ENCODE measurements at regions not wholly inside any gene's neighbourhood (a gene's known extent, or its start where the extent isn't known, plus 50 kb on each side); places are given as distances from the start of the nearest gene placed in this dataset.

DNA sequence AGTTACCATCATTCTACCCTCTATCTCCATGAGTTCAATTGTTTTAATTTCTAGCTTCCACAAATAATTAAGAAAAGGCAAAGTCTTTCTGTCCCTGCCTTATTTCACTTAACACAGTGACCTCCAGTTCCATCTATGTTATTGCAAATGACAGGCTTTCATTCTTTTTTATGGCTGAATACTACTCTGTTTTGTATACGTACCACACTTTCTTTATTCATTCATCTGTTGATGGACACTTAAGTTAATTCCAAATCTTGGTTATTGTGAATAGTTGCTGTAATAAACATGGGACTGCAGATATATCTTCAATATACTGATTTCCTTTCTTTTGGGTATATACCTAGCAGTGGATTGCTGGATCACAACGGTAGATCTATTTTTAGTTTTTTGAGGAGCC is 314.1 kb downstream of the SV2B start:
- TF ChIP-seq EZH2 (IDR thresholded peaks at IDR 0.05; ENCODE audit: borderline replicate concordance, low read length) = no peak
- TF ChIP-seq, protein P1, sequence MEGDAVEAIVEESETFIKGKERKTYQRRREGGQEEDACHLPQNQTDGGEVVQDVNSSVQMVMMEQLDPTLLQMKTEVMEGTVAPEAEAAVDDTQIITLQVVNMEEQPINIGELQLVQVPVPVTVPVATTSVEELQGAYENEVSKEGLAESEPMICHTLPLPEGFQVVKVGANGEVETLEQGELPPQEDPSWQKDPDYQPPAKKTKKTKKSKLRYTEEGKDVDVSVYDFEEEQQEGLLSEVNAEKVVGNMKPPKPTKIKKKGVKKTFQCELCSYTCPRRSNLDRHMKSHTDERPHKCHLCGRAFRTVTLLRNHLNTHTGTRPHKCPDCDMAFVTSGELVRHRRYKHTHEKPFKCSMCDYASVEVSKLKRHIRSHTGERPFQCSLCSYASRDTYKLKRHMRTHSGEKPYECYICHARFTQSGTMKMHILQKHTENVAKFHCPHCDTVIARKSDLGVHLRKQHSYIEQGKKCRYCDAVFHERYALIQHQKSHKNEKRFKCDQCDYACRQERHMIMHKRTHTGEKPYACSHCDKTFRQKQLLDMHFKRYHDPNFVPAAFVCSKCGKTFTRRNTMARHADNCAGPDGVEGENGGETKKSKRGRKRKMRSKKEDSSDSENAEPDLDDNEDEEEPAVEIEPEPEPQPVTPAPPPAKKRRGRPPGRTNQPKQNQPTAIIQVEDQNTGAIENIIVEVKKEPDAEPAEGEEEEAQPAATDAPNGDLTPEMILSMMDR (IDR thresholded peaks at IDR 0.05; ENCODE audit: low read length) = no peak
